Lower lobe of right lung (tissue), 2 donors: ENCODE measurements at regions not wholly inside any gene's neighbourhood (a gene's known extent, or its start where the extent isn't known, plus 50 kb on each side); places are given as distances from the start of the nearest gene placed in this dataset.

Source experiments
- ATAC-seq, 2 donors: fragments of 200-7000 bp; cut with Tn5 transposase; one replicate each; pipeline ENCODE4 v1.9.1; 2020 to 2022; ENCODE audit warnings: mild to moderate bottlenecking in 2 of 2, moderate library complexity in 2 of 2
- DNase-seq: peaks from one replicate; pipeline ENCODE4 v3.0.0-alpha.2; 2020
- H3K27ac ChIP-seq: fragments of 200-600 bp; one replicate; pipeline ENCODE4 v1.8.0; 2022
- H3K27me3 ChIP-seq: fragments of 200-600 bp; one replicate; pipeline ENCODE4 v1.8.0; 2022; ENCODE audit warnings: low read depth
- H3K36me3 ChIP-seq: fragments of 200-600 bp; one replicate; pipeline ENCODE4 v1.8.0; 2022; ENCODE audit warnings: mild to moderate bottlenecking
- H3K4me1 ChIP-seq: fragments of 200-600 bp; one replicate; pipeline ENCODE4 v1.8.0; 2022
- H3K4me3 ChIP-seq: fragments of 200-600 bp; one replicate; pipeline ENCODE4 v1.8.0; 2022; ENCODE audit warnings: mild to moderate bottlenecking
- H3K9me3 ChIP-seq: fragments of 200-600 bp; one replicate; pipeline ENCODE4 v1.8.0; 2022
- intact Hi-C: fragments of 100-400 bp; cut with DNase I; formaldehyde crosslinking; loops from one replicate; pipeline ENCODE4 v1.11.0; 2022
- TF ChIP-seq, protein P1 (sequence below): fragments of 200-600 bp; IDR thresholded peaks from one replicate; pipeline ENCODE4 v1.8.0; 2022; ENCODE audit warnings: antibody characterized with exemption, mild to moderate bottlenecking
- donor health status: DM: no; HTN: yes; CAD: no; lungs with severe emphysema.

DNA sequence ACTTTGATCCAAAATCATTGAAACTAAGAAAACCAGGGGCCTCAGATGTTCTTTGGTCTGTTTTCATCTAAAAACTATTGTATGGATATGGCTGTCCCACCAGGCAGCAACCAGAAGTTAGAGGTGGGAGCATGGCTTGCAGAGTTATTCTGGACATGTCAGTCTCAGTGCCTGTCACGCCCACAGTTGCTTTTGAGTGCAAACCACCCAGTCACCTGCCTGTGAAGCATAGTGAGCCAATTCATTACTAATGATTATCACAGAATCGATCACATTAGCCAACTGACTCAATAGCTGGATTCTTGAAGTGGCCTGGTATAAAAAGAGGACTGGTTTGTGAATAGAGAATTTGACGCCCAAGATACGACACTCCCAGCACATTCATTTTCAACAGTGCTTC lies 104.2 kb upstream of the SORBS2 start:
- intact Hi-C loops: no loop called here
- Histone ChIP-seq H3K4me1 (no peaks in the 10 kb centered on the region), H3K36me3 (no peaks in the 10 kb centered on the region), H3K27me3 (no peaks in the 10 kb centered on the region), H3K27ac (no peak overlapping the region), H3K4me3 (no peak overlapping the region), H3K9me3 (no peaks in the 10 kb centered on the region)
- TF ChIP-seq, protein P1, sequence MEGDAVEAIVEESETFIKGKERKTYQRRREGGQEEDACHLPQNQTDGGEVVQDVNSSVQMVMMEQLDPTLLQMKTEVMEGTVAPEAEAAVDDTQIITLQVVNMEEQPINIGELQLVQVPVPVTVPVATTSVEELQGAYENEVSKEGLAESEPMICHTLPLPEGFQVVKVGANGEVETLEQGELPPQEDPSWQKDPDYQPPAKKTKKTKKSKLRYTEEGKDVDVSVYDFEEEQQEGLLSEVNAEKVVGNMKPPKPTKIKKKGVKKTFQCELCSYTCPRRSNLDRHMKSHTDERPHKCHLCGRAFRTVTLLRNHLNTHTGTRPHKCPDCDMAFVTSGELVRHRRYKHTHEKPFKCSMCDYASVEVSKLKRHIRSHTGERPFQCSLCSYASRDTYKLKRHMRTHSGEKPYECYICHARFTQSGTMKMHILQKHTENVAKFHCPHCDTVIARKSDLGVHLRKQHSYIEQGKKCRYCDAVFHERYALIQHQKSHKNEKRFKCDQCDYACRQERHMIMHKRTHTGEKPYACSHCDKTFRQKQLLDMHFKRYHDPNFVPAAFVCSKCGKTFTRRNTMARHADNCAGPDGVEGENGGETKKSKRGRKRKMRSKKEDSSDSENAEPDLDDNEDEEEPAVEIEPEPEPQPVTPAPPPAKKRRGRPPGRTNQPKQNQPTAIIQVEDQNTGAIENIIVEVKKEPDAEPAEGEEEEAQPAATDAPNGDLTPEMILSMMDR: no peak
- DNase-seq (no peak), ATAC-seq (no peak)

DNA sequence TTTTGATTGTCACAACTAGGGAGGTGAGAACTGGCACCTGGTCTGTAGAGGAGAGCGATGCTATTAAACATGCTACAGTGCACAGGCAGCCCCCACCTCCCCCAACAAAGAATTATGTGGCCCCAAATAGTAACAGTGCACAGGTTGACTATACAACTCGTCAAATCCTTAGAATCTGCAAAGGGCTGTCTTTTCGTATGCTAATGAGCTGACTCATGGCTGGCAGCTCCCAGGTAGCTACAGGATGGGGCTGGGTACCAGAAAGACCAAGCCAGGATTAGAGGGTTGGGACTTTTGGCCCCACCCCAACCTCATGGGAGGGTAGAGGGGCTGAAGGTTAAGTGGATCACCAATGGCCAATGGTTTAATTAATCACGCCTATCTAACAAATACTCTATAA lies 104.7 kb upstream of the SORBS2 start:
- TF ChIP-seq, protein P1: no peak
- intact Hi-C loops: no loop called here
- Histone ChIP-seq H3K4me1 (peaks cover 4% of the 10 kb centered on the region), H3K36me3 (no peaks in the 10 kb centered on the region), H3K27me3 (no peaks in the 10 kb centered on the region), H3K4me3 (no peak overlapping the region), H3K27ac (no peak overlapping the region), H3K9me3 (no peaks in the 10 kb centered on the region)
- ATAC-seq (no peak), DNase-seq (no peak)

DNA sequence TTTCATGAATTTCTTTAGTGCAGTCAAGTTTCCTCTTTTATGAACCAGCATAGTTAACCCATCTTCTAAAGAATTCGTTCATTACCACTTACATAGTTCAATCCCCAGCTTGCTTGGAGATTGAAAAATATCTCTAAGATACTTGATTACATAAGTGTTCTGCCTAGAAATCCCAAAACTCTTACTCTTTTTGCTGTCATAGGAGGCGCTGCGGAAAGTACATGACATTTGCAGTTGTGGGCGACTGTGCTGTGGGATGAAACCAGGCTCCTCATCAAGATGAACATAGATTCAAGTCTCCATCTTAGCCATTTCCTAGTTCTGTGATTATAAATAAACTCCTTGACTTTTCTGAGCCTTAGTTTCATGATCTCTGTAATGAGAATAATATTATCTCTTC lies 107.1 kb upstream of the SORBS2 start:
- DNase-seq (no peak), ATAC-seq (no peak)
- TF ChIP-seq, protein P1: no peak
- peaks cover 6% of the 10 kb centered on the region for H3K4me1 ChIP-seq
- intact Hi-C loops: no loop called here
- no peaks in the 10 kb centered on the region for H3K36me3 ChIP-seq
- H3K27me3 ChIP-seq: no peaks in the 10 kb centered on the region
- H3K9me3 ChIP-seq: no peaks in the 10 kb centered on the region
- no peak overlapping the region for H3K27ac ChIP-seq
- H3K4me3 ChIP-seq: no peak overlapping the region

DNA sequence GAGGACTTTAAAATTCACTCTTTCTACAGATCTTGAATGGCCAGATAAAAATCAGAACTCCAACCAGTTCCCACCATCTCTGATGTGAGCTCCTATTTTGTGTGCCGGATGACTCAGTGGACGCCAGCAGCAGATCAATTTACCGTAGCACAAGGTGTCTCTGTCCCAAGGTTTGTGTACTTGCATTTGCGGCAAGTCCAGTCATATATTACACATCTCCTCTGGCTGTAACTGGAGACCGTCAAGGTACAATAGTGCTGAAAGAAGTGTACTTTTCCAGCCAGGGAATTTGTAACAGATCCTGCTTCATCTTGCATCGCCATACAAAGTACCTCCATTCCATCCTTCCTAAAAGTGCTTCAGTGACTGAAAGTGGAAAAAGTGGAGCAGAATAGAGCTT lies 108.2 kb upstream of the SORBS2 start:
- no peaks in the 10 kb centered on the region for H3K9me3 ChIP-seq
- intact Hi-C loops: no loop called here
- peaks cover 6% of the 10 kb centered on the region for H3K4me1 ChIP-seq
- DNase-seq: no peak
- ATAC-seq: no peak
- TF ChIP-seq, protein P1: no peak
- H3K27ac ChIP-seq: no peak overlapping the region
- no peaks in the 10 kb centered on the region for H3K36me3 ChIP-seq
- no peak overlapping the region for H3K4me3 ChIP-seq
- no peaks in the 10 kb centered on the region for H3K27me3 ChIP-seq

DNA sequence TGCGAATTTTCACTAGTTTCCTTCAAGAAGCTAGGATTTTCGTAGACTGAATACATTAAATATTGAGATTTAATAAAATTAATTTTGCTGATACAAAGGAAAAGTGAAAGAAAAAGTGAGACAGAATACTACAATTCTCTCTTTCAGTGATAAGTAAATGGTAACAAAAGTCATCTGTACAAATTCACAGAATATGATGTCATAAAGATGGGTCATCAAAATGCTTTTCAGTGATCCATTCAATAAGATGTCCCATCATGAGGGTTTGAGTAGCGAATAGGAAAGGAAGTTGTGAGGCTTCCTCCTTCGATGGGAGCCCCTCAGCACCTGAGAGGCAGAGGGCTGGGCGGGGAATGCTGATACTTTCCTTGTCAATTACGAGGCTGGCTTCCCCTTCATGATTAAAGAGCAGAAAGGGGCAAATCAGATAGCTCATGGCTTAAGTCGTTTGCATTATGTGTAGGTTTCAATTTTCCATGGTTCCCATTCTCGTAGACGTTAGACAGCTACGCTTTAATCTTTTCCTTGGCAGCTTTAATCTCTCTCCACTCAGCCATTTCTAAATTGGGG lies 108.8 kb upstream of the SORBS2 start:
- no peak for DNase-seq
- ATAC-seq: no peak
- no peak overlapping the region for H3K27ac ChIP-seq
- peaks cover 6% of the 10 kb centered on the region for H3K4me1 ChIP-seq
- no peaks in the 10 kb centered on the region for H3K27me3 ChIP-seq
- intact Hi-C loops: no loop called here
- TF ChIP-seq, protein P1: no peak
- H3K9me3 ChIP-seq: no peaks in the 10 kb centered on the region
- H3K4me3 ChIP-seq: no peak overlapping the region
- H3K36me3 ChIP-seq: no peaks in the 10 kb centered on the region
